SK-N-DZ (cell line): ENCODE measurements at regions not wholly inside any gene's neighbourhood (a gene's known extent, or its start where the extent isn't known, plus 50 kb on each side); places are given as distances from the start of the nearest gene placed in this dataset.

ENCODE experiments used
- DNase-seq: peaks from one replicate; pipeline ENCODE4 v3.0.0-alpha.2; 2015; ENCODE audit warnings: low spot score

DNA sequence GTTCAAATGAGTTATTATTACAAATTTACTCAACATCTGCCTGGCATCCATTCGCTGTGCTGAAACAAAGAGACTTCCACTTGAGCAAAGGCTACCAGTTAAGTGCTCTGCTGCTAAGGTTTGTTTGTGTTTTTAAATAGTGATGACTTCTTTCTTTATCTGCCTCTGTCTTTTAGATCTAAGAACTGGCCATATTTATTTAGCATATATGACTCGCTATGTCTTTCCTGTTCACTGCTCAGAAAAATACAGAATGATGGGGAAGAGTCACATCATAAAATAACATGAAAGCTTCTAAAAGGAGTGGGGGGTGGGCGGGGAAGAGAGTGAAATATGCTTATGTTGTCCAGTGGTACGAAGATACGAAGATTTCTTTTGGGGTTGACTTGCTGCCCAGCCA, 322.2 kb downstream of the GPAT3 start:
- DNase-seq = no peak

DNA sequence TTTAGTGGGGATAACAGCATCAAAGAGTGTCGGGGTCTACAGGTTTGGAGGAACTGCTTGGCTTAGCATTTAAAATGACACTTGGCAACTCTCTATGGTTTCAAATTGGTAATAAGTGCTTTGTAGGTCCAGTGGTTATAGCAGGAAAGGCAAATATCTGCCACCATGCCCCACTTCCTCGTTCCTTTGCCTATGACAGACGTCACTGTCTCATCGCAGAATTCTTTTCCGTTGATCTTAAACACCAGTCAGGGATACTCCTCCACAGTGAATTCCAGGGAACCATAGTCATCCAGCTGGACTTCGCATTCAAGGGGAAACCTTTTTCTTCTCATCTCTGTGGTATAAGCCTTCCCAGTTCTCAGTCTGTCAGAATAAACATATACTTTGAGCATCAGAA, 319.1 kb downstream of the GPAT3 start:
- no peak for DNase-seq

DNA sequence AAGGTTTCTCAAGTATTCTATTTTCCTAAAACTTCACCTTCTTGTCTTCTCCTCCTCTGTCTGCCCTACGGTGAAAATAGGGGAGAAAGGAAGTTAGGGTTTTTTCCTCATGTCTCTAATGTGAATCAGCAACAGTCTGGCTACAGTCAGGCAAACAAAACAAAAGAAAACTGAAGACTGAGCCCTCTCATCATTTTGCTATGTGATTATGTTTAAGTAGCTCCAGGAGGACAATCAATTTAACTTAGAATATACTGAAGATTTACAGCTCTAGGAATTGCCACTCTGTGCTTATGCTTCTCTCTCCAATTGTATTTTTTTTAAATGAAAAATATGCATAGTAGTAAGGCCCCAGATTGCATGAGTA, 316.2 kb downstream of the GPAT3 start:
- no peak for DNase-seq

DNA sequence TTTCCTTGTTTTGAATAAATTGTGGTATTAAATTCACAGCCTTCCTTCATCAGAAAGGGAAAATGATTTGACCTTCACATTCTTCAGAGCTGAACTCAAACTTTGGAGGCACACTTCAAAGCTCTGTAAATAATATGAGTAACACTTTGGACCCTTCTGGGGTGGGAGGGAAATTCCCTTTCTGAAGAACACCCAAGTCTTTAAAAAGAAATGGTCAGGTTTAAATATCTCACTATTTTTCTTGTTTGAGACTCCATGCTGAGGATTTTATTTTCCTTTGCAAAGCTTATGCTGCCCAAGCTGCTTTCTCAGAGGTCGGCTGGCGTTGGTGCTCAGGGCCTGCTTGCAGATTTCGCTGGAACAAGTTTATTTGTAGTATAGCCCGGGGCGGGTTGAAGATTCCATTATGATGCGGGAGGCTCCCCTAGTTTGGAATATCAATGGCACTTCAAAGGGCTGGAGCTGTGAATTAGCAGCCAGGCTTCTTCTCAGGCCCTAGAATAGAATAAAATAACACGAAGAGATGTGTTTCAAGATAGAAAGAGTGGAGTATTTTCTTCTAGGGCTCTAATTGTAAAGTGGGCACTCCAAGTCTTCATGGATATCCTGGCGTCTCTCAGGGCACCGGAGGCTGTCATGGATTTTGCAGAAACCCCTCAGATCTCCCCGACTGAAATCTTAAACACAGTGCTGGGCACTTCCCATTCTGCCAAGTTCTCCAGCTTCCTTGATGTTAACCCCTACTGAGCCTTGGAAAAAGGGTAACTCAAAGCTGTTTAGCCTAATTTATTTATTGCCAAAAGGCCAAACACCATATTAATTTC, 315.6 kb downstream of the GPAT3 start:
- no peak for DNase-seq

DNA sequence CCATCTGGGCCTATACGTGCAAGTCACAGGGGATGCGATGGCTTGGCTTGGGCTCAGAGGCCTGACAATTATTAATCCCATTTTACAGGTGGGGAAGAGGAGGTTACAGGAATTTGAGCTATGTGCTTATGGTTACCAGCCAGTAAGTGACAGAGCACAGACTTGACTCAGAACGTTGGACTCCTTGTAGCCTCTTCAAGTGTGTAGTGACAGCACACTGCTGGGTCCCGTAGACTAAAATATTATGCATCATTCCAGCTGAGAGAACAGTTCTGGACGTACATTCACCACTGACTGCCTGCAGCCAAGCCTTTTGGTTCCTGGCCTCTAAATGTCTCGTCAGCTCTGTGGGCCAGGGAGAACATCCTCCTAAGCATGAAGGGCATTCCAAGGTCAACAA, 314.5 kb downstream of the GPAT3 start:
- DNase-seq = no peak

DNA sequence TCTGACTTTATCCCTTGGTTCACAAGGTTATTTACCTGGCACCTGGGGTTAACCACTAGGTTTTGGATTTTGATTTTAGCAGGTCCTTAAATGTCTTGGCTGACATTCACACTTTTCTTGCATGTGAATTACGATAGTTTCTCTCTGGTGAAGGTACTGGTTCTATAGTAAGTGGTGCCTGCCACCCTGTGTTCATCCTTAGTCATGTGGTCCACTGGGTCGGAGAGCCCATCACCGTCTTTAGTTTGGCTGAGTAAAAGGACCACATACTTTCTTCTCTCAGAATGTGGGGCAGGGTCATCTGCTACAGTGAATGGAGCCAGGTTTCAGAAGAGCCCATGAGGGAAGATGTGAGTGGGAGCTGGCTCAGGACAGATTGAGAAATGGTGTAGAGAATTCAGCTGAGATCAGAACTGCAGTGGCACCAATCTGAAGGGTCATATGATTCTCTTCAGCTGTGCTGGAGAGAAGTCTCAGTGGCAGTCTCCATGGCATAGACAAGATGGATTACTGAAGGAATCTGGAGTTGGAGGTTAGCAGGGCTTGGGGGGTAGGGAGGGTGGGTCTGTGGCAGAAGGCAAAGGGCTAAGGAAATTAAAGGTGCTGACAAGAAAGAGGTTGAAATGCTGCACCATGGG, 310.4 kb downstream of the GPAT3 start:
- no peak for DNase-seq

DNA sequence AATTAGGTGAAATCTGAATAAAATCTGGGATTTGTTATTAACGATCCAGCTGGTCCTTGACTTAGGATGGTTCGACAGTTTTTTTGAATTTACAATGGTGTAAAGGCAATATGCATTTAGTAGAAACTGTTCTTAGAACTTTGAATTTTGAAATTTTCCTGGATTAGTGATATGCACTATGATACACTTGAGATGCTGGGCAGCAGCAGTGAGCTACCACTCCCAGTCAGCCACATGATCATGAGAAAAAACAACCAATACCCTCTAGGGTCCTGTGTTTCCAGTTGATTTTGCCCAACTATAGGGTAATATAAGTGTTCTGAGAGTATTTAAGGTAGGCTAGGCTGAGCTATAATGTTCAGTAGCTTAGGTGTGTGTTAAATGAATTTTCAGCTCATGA, 303.7 kb downstream of the GPAT3 start:
- no peak for DNase-seq

DNA sequence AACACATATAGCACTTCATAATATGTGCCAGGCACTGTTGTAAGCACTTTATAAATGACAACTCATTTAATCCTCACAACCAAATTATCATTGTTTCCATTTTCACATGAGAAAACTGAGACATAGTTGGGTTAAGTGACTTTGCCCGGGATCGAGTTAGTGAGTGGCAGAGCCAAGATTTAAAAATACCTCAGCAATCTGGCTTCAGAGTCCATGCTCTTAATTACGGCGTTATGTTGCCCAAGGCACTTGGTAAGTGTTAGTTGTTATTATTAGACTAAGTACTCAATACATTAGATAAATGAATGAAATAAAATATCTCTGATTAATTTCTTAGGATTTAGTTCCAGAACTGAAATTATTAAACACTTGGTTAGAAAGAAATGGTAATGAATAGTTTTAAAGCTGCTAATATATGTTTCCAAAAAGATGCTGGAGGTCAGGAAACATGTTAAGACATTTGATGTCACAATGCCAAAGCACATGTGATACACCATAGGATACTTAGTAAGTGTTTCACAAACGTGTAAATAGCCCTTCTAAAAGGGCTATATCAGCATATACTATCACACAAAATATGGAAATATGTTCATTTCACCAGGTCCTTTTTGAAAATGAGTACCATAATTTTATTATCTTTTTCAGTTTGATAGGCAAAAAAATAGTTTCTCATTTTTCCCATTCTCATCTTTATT, 301.9 kb downstream of the GPAT3 start:
- no peak for DNase-seq

DNA sequence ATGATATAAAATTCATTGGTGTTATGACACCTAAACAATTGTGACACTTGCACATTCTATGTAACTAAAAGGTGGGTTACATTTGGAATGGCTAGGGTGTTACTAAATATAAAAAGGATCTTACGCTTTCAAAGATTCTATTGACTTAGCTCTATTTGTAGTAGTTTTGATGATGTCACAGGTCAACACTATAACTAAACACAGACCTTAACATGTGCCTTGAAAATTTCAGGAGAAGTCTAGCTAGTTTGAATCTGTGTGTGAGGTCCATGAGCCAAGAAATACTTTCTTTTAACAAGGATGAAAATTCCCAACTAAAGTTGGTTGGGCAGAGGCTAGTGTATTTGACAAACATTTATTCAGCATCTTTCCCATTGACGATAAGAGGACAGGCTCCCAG, 298.0 kb downstream of the GPAT3 start:
- DNase-seq = no peak

DNA sequence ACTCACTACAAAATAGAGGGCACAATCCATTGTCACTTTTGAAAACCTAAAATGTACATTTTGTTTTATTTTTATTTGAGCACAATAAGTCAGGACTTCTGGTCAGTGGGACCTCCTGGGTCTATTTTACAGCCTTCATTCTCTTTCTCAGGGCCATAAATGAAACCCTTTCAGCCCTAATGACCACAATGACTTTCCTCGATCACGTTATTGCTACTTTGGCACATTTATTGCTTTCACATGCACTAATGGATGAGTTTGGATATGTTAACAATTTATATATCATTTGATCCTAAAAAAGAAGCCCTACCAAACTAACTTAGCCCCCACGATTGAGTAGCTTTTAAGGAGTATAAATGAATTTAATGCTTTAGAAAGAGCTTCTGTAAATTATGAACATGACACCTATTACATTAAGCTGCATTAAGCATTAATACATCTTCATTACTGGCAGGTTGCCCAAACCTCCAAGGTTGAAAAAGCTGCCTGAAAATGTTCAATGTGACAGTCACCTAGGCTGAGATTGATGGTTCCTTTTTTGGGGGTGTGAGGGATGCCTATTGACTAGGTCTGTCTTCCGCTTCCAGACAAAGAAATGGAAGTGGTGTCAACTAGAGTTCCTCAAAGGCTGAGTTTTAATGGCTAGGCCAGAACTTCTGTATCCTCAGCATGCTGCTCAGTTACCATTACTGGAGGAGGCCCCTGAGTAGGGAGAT, 296.4 kb downstream of the GPAT3 start:
- no peak for DNase-seq

DNA sequence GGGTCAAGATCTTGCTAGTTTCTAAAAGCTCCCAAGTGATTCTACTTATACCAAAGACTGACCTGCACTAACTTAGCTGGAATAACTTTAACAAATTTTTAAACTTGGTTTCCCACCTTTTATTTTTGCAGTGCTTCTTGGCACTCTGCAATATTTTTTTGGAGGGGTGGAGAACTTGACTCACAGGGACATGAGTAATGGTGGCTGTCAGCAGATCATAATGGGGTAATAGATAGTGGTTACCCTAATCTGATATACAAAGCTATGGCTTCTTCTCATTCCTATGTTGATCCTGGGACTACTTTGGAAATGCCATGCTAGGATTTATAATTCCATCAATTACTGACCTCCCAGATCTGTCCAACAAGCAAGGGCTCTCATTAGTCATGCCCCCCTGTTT, 295.7 kb downstream of the GPAT3 start:
- DNase-seq = no peak

DNA sequence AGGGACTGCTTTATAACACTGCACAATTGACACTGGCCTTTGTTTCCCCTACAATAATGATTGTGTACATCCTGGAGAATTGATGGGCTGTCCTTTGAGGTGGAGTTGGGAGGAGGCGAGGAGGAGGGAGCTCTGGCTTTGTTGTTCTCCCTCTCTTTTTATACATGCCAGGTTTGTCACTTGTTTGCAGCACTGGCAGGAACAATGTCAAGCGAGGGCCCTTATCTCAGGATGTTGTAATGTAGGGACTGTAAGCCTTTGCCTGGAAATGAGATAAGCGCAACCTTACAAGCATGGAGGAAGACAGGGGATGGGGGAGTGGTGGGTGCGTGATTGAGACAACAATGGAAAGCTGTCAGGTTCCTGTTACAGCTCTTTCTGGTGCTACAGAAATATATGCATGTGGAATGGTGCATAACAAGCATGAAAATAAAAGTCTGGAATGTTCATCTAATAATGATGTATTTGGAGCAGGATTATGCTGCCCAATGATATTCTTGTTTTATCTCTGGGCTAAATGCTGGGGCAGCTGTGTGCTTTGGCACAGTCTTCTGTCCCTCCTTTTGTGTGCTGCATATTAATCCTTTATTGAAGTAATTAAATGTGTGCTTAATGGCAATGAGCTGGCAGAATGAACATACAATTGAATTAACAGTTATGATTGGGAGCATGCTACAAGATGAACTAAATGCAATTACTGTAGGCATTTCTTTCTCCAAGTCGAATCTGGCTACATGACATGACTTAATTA, 294.4 kb downstream of the GPAT3 start:
- DNase-seq = peak; percentile 76

DNA sequence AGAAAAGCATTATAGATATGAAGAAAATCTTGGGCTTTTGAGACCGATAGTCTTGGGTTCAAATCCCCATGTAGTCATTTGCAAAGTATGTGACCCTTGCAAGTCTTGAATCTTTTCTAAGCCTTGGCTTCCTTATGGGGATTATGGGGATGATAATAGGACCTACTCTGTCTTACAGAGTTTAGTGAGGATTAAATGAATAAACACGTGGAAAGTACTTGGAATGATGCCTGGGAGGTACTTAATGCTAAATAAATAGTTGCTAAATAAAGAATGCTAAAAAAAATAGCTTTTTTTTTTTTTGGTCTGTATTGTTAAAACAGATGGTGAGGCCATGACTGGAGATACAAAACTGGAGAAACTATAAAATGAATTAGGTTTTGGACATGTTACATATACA, 292.7 kb downstream of the GPAT3 start:
- no peak for DNase-seq

DNA sequence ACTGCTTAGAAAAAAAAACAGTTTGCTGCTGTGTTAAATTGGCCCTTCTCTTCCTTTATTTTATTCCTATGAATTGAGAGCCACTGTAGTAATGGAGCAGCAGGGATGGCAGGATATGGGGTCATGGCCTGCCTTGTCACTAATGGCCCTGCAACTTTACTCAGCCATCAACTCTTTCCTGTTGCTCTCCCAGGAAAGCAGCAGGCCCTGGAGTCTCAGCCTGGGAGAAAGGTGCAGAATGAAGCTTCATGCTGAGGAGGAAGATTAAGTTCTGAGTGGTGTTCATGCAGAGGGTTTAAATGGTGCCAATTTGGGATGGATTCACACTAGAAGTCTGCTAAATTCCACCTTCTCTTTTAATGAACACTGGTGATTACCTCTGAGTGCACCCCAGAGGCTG, 285.6 kb downstream of the GPAT3 start:
- DNase-seq = no peak

DNA sequence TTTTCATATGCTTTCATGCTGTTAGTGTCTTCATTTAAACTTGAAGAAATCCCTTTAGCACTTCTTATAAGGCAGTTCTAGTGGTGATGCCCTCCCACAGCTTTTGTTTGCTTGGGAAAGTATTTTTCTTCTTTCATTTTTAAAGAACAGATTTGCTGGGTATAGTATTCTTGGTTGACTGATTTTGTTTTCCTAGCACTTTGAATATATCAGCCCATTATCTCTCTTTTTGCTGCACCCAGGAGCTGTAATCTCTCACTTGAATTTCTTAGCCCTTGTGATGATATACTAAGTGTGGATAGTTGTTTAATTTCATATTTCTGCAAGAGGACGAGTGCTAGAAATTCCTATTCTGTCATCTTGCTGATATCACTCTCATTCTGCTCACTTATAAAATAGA, 283.7 kb downstream of the GPAT3 start:
- DNase-seq = no peak

DNA sequence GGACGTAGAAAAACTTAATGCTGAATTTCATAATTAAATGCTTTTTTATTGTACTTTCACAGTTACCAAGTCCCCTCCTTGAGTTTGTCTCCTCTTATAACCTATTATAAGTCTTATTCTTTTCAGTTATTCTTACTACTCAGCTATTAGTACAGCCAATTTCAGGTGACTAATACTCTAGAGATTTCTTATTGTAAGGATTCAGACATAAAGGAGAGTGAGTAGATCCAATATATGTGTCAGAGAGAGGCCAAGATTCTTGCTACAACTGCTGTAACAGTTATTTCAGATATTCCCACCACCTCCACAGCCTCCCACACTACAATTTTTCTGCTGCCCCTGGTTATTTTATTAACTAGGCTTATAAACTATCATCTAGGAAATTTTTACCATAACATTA, 274.5 kb downstream of the GPAT3 start:
- no peak for DNase-seq

DNA sequence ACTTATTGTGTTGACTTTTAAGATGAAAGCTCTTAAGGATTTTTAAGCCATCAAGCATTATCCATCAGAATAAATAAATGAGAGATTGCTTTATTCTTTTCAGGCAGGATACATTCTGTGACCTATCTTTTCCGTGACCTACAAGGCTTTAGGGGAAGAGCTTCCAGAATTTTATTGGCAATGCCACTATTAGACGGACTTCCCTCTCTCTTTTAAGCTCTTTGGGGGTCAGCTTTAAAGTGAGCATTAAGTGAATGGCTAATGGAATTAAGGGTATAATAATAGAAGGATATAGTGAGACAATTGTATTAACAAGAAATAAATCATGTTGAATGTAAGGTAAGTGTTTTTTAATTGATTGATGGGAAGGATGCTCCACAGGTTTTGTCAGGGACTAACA, 273.7 kb downstream of the GPAT3 start:
- DNase-seq = peak; percentile 40

DNA sequence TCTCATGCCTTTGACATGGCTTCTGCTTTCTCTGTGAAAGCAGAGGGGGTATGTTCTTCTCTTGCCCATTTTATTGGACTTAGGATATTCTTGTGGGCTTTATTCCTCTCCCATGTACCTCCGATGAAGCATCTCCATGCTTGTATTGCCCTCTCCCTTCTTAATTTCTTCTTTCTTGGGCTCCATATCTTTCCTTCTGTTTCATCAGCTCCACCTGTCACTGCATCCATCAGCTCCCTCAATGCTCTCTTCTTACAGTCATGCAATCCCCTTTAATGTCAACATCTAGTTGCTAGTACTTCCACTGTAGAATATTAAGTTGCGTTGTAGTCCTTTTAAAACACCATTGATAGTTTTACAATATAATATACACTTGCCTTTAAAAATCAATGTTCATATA, 257.6 kb downstream of the GPAT3 start:
- no peak for DNase-seq

DNA sequence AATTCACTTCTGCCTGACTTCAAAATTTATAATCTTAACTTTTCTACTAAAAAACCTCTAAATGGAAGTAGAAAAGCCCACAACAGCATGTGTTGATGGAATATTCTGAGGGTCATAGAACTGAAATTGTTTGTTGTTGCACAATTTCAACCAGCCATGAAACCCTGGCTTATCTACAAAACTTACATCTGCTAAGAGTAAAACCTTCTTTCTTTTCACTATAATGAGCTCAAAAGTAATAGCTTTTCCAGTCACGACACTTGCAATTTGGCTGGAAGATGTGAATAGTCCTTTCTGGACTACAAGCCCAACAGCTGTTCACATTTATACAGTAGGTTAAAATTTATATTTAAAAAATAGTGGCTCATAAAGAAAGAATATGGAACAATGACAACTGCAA, 250.0 kb downstream of the GPAT3 start:
- no peak for DNase-seq

DNA sequence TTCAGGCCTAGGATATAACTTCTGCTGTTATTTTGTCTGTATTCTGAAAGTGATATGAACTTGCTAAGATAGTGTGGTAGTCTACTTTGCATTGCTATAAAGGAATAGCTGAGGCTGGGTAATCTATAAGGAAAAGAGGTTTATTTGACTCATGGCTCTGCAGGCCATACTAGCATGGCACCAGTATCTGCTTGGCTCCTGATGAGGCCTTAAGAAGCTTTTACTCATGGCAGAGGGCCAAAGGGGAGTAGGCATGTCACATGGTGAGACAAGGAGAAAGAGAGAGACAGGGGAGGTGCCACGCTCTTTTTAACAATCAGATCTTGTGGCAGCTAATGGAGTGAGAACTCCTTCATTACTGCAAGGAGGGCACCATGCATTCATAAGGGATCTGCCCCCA, 247.3 kb downstream of the GPAT3 start:
- DNase-seq = no peak

DNA sequence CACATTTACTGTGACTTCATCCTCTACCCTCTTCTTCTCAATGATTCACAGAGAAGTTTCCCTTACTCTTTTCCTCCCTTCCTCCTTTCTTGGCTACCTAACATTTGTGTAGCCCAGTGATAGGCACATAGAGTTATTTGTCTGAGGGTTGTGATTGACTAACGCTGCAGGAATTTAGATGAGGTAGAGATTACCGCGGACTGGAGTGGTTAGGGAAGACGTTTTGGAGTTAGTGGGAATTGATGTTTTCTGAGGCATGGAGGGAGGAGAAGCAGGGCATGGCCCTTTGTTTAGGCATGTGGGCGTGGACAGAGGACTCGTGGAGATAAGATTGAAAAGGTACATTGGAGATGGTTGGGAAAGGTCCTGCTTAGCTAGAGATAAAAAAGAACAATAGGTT, 246.7 kb downstream of the GPAT3 start:
- DNase-seq = no peak

DNA sequence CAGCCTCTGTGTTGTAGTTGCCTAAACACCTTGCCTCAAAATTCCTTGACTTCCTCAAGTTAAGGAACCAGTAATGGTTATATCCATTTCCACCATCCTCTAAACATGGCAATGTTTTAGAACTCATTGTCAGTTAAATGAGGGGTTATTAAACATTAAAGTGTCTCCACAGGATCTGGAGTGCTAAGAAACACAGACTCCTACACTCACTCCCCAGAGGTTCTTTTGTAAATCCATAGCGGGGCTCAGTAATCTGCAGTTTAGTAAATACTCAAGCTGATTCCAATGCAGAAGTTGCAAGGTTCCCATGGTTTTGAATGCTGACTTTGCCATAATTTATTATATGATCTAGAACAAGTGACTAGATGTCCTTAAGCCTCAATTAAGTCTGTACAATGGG, 245.5 kb downstream of the GPAT3 start:
- DNase-seq = no peak
